Tibial artery (tissue), 4 donors: ENCODE measurements at regions not wholly inside any gene's neighbourhood (a gene's known extent, or its start where the extent isn't known, plus 50 kb on each side); places are given as distances from the start of the nearest gene placed in this dataset.
A peak's percentile ranks its signal among the peaks of the same experiment; 100 is the strongest.

Source experiments
- DNase-seq, 2 donors: peaks; one replicate each; pipeline ENCODE4 v3.0.0-alpha.2; 2019
- H3K27ac ChIP-seq, 2 donors: fragments of 200-600 bp; sonication (generic) in 1 of 2; 1 replicate in 1 of 2; 2 replicates in 1 of 2; pipeline ENCODE4 v1.5.1; 2018 to 2019; ENCODE audit warnings: mild to moderate bottlenecking in 1 of 2
- H3K27me3 ChIP-seq, 2 donors: fragments of 200-600 bp; sonication (generic) in 1 of 2; one replicate each; pipeline versions ENCODE4 v1.5.1 to v1.6.0; 2016 to 2019
- H3K36me3 ChIP-seq, 3 donors: fragments of 200-600 bp; sonication (generic) in 2 of 3; one replicate each; pipeline ENCODE4 v1.5.1; 2016 to 2019; ENCODE audit warnings: mild to moderate bottlenecking in 2 of 3
- H3K4me1 ChIP-seq, 4 donors: fragments of 200-600 bp; sonication (generic) in 2 of 4; 1 replicate in 3 of 4; 2 replicates in 1 of 4; pipeline ENCODE4 v1.5.1; 2016 to 2019
- H3K4me3 ChIP-seq, 2 donors: fragments of 200-600 bp; sonication (generic) in 1 of 2; 1 replicate in 1 of 2; 2 replicates in 1 of 2; pipeline ENCODE4 v1.5.1; 2018 to 2019; ENCODE audit warnings: mild to moderate bottlenecking in 2 of 2
- H3K9me3 ChIP-seq, 3 donors: fragments of 200-600 bp; sonication (generic) in 1 of 3; one replicate each; pipeline ENCODE4 v1.5.1; 2016 to 2019
- CTCF ChIP-seq, 2 experiments: fragments of 200-600 bp in 1 of 2; fragments of 450-650 bp in 1 of 2; IDR thresholded peaks; one replicate each; pipeline ENCODE4 v1.5.1; 2017 to 2019; ENCODE audit warnings: antibody characterized with exemption in 2 of 2, mild to moderate bottlenecking in 1 of 2, moderate library complexity in 1 of 2
- intact Hi-C: fragments of 100-400 bp; cut with DNase I; formaldehyde crosslinking; loops from one replicate; pipeline ENCODE4 v1.15.0; 2023; ENCODE audit warnings: low total_unique reads

- intact Hi-C loops = no loop called here
- no peak overlapping the region for H3K4me3 ChIP-seq
- H3K27ac ChIP-seq = no peak overlapping the region
- peaks cover 0 to 11% (median 6%) of the 10 kb centered on the region in 4 donors for H3K4me1 ChIP-seq
- no peaks in the 10 kb centered on the region for H3K36me3 ChIP-seq
- DNase-seq = peak; percentile 7 to 49
- TF ChIP-seq CTCF (IDR thresholded peaks at IDR 0.05) = no peak
- H3K9me3 ChIP-seq = no peaks in the 10 kb centered on the region
- H3K27me3 ChIP-seq = peaks cover 0 to 6% of the 10 kb centered on the region in 2 donors
These were observed 51.0 kb upstream of the CTDP1 start for GRCh38 chr18:79628416-79629248.

GRCh38 chr18:79629249-79629558, 50.4 kb upstream of the CTDP1 start:
- Histone ChIP-seq H3K4me1 (peaks cover 0 to 11% (median 6%) of the 10 kb centered on the region in 4 donors), H3K4me3 (no peak overlapping the region), H3K27me3 (peaks cover 0 to 6% of the 10 kb centered on the region in 2 donors), H3K36me3 (no peaks in the 10 kb centered on the region), H3K9me3 (no peaks in the 10 kb centered on the region), H3K27ac (no peak overlapping the region)
- DNase-seq = peak in 1 of 2 donors; percentile 55
- intact Hi-C loops = no loop called here
- no peak for TF ChIP-seq CTCF (IDR thresholded peaks at IDR 0.05)

GRCh38 chr18:79629606-79630005, 50.0 kb upstream of the CTDP1 start:
- DNase-seq = no peak
- Histone ChIP-seq H3K27ac (no peak overlapping the region), H3K36me3 (no peaks in the 10 kb centered on the region), H3K4me3 (no peak overlapping the region), H3K9me3 (no peaks in the 10 kb centered on the region), H3K27me3 (peaks cover 0 to 6% of the 10 kb centered on the region in 2 donors), H3K4me1 (peaks cover 0 to 11% (median 6%) of the 10 kb centered on the region in 4 donors)
- no peak for TF ChIP-seq CTCF (IDR thresholded peaks at IDR 0.05)
- intact Hi-C loops = no loop called here
